Endothelial cell of umbilical vein (primary cell): ENCODE measurements at regions not wholly inside any gene's neighbourhood (a gene's known extent, or its start where the extent isn't known, plus 50 kb on each side); places are given as distances from the start of the nearest gene placed in this dataset.

Experiments
- BruUV-seq: library from RNA; stranded (reverse); fragments of 400-500 nt; replicated peaks from 2 replicates; lab custom pipeline; 2021; lab: Mats Ljungman, UMichigan
- CTCF ChIA-PET: fragments of 300-600, 350-600 bp; sonication (Branson Sonifier 250); formaldehyde crosslinking; loops from one replicate; lab custom pipeline; 2021; ENCODE audit warnings: antibody characterized with exemption, inconsistent platforms; lab: Charles Lee
- POLR2A ChIA-PET: fragments of 300-600, 350-600 bp; sonication (Branson Sonifier 250); formaldehyde crosslinking; loops from one replicate; lab custom pipeline; 2021; ENCODE audit warnings: antibody characterized with exemption, inconsistent platforms; lab: Charles Lee
- DNase-seq: peaks from one replicate; pipeline ENCODE4 v3.0.0-alpha.2; 2011; ENCODE audit warnings: low read depth, low spot score
- FAIRE-seq: peaks from 2 replicates; lab custom pipeline; 2011; peaks lifted over from hg19 to GRCh38; lab: Jason Lieb, UNC
- H2AFZ ChIP-seq: 2 replicates; pipeline ENCODE4 v1.6.0; 2012; ENCODE audit warnings: low read depth, low read length, control low read depth, inconsistent platforms
- H3K27ac ChIP-seq: 2 replicates; pipeline ENCODE4 v1.5.1; 2011; ENCODE audit warnings: low read depth, mild to moderate bottlenecking, control low read depth, low read length, moderate library complexity; ENCODE audit not compliant: insufficient read depth
- H3K27me3 ChIP-seq, 2 experiments: 2 replicates each; pipeline versions ENCODE4 v1.6.0 to v1.6.1; 2011; ENCODE audit warnings: low read length in 2 of 2, mixed read lengths in 1 of 2; ENCODE audit not compliant: control insufficient read depth in 2 of 2, insufficient read depth in 2 of 2
- H3K36me3 ChIP-seq, 2 experiments: 2 replicates in 1 of 2; 3 replicates in 1 of 2; pipeline ENCODE4 v1.5.1; 2011; ENCODE audit warnings: low read length in 2 of 2, mild to moderate bottlenecking in 1 of 2, moderate library complexity in 1 of 2; ENCODE audit not compliant: control insufficient read depth in 2 of 2, insufficient read depth in 2 of 2; ENCODE audit errors: extremely low read depth in 1 of 2
- H3K4me1 ChIP-seq: 3 replicates; pipeline ENCODE4 v1.5.1; 2011; ENCODE audit warnings: mild to moderate bottlenecking, low read length; ENCODE audit not compliant: control insufficient read depth, insufficient read depth; ENCODE audit errors: extremely low read depth
- H3K4me2 ChIP-seq: 2 replicates; pipeline ENCODE4 v1.6.1; 2011; ENCODE audit warnings: low read length, control low read depth, mixed read lengths; ENCODE audit not compliant: insufficient read depth
- H3K4me3 ChIP-seq, 3 experiments: fragments of 200-600 bp in 1 of 3; sonication (generic), shearing (Covaris generic) in 1 of 3; replicated peaks in 1 of 3; 2 replicates each; pipeline ENCODE4 v1.5.1; 2011 to 2016; ENCODE audit warnings: control low read depth in 3 of 3, low read length in 3 of 3, mild to moderate bottlenecking in 2 of 3, inconsistent platforms in 1 of 3, low read depth in 1 of 3, moderate library complexity in 1 of 3; ENCODE audit not compliant: insufficient read depth in 1 of 3
- H3K79me2 ChIP-seq: 2 replicates; pipeline ENCODE4 v1.6.0; 2012; ENCODE audit warnings: low read length, inconsistent platforms; ENCODE audit not compliant: control insufficient read depth, insufficient read depth
- H3K9ac ChIP-seq: replicated peaks from 2 replicates; pipeline ENCODE3; 2011; ENCODE audit warnings: low read length, control low read depth; ENCODE audit not compliant: insufficient read depth; ENCODE audit errors: extremely low read depth
- H3K9me1 ChIP-seq: replicated peaks from 3 replicates; pipeline ENCODE4 v1.6.0; 2011; ENCODE audit warnings: mild to moderate bottlenecking, low read length; ENCODE audit not compliant: control insufficient read depth, insufficient read depth; ENCODE audit errors: extremely low read depth
- H3K9me3 ChIP-seq: replicated peaks from 2 replicates; pipeline ENCODE4 v1.5.1; 2012; ENCODE audit warnings: low read length, inconsistent platforms; ENCODE audit not compliant: control insufficient read depth, insufficient read depth
- H4K20me1 ChIP-seq: replicated peaks from 2 replicates; pipeline ENCODE3; 2011; ENCODE audit warnings: mild to moderate bottlenecking, low read length; ENCODE audit not compliant: control insufficient read depth, insufficient read depth; ENCODE audit errors: extremely low read depth
- CTCF ChIP-seq, 2 donors: IDR thresholded peaks; 1 replicate in 1 of 2; 2 replicates in 1 of 2; pipeline ENCODE4 v1.5.1; 2011; ENCODE audit warnings: low read length in 2 of 2, mild to moderate bottlenecking in 2 of 2, moderate library complexity in 2 of 2, control low read depth in 1 of 2, inconsistent platforms in 1 of 2, low read depth in 1 of 2; ENCODE audit not compliant: insufficient read depth in 1 of 2; ENCODE audit errors: extremely low read depth in 1 of 2
- FOS ChIP-seq: IDR thresholded peaks from 2 replicates; pipeline ENCODE4 v1.6.1; 2011; ENCODE audit warnings: mild to moderate bottlenecking, low read length, moderate library complexity, borderline replicate concordance; ENCODE audit not compliant: insufficient read depth
- GATA2 ChIP-seq: IDR thresholded peaks from 2 replicates; pipeline ENCODE4 v1.7.0; 2011; ENCODE audit warnings: low read depth, mild to moderate bottlenecking, moderate library complexity, mixed read lengths, low read length; ENCODE audit not compliant: insufficient read length, insufficient read depth
- JUN ChIP-seq: IDR thresholded peaks from 2 replicates; pipeline ENCODE4 v1.6.1; 2011; ENCODE audit warnings: borderline replicate concordance, low read depth; ENCODE audit not compliant: insufficient read length, insufficient read depth
- MAX ChIP-seq: IDR thresholded peaks from 2 replicates; pipeline ENCODE4 v1.6.1; 2011; ENCODE audit not compliant: insufficient read depth, insufficient read length
- MYC ChIP-seq: IDR thresholded peaks from one replicate; pipeline ENCODE4 v1.6.1; 2011; ENCODE audit warnings: mild to moderate bottlenecking, low read depth, low read length
- POLR2AphosphoS5 ChIP-seq: IDR thresholded peaks from 2 replicates; pipeline ENCODE4 v1.6.1; 2012; ENCODE audit warnings: low read depth, mild to moderate bottlenecking, control low read depth, low read length, moderate library complexity; ENCODE audit not compliant: insufficient read depth
- dilution Hi-C: fragments of 300-500 bp; cut with MboI; formaldehyde crosslinking; loops from one replicate; pipeline ENCODE4 v1.15.0; 2019; ENCODE audit warnings: low sequenced_read_pairs; ENCODE audit not compliant: extremely low pct_ligation_motif_present
- intact Hi-C: fragments of 100-400 bp; cut with micrococcal nuclease; formaldehyde crosslinking; loops from one replicate; pipeline ENCODE4 v1.10.0; 2022

- Histone ChIP-seq H3K4me1 (no peaks in the 10 kb centered on the region), H3K4me3 (no peak overlapping the region), H3K27me3 (no peaks in the 10 kb centered on the region), H3K9me3 (no peaks in the 10 kb centered on the region), H3K36me3 (no peaks in the 10 kb centered on the region), H3K9me1 (no peaks in the 10 kb centered on the region), H2AFZ (no peak overlapping the region), H3K4me2 (no peak overlapping the region), H3K9ac (no peak overlapping the region), H4K20me1 (no peaks in the 10 kb centered on the region), H3K79me2 (no peaks in the 10 kb centered on the region), H3K27ac (no peak overlapping the region)
- intact Hi-C loops (loop anchor here (1.0 to 10.0 kb wide), 4 partner anchors 296 to 1148 kb away; no protein-coding TSS in a partner anchor), dilution Hi-C loops (no loop called here)
- FAIRE-seq (no peak), DNase-seq (peak; percentile 44)
- ChIA-PET POLR2A (no interaction called here), CTCF (interaction anchor here (1.0 to 1.4 kb wide), 2 partner anchors 12 to 1148 kb away, joined by 6 to 12 read pairs; no protein-coding TSS in a partner anchor)
- TF ChIP-seq CTCF (IDR thresholded peaks at IDR 0.05; ENCODE audit: extremely low read depth in 1 of 2, insufficient read depth in 1 of 2, low read depth in 1 of 2, low read length in 2 of 2) (peak; percentile 45 to 48), POLR2AphosphoS5 (no peak)
- BruUV-seq, result no TSS peak
Measured at GRCh38 chr7:113698556-113699220, 220.1 kb downstream of the PPP1R3A start.

GRCh38 chr7:113694149-113694548, 224.7 kb downstream of the PPP1R3A start:
- H3K36me3 ChIP-seq, result no peaks in the 10 kb centered on the region
- H3K9me1 ChIP-seq, result no peaks in the 10 kb centered on the region
- FAIRE-seq (no peak), DNase-seq (no peak)
- no TSS peak for BruUV-seq
- H3K27ac ChIP-seq, result no peak overlapping the region
- no peak overlapping the region for H3K9ac ChIP-seq
- H3K4me3 ChIP-seq, result no peak overlapping the region
- ChIA-PET POLR2A (no interaction called here), CTCF (no interaction called here)
- dilution Hi-C loops, result no loop called here
- H2AFZ ChIP-seq, result no peak overlapping the region
- no peaks in the 10 kb centered on the region for H4K20me1 ChIP-seq
- no peaks in the 10 kb centered on the region for H3K79me2 ChIP-seq
- H3K9me3 ChIP-seq, result no peaks in the 10 kb centered on the region
- intact Hi-C loops, result loop anchor here (10.0 kb wide), 1 partner anchor 539 kb away; no protein-coding TSS in a partner anchor
- no peaks in the 10 kb centered on the region for H3K27me3 ChIP-seq
- no peak overlapping the region for H3K4me2 ChIP-seq
- no peaks in the 10 kb centered on the region for H3K4me1 ChIP-seq
- TF ChIP-seq JUN, result no peak
- no peak for TF ChIP-seq MAX
- no peak for TF ChIP-seq MYC
- no peak for TF ChIP-seq GATA2
- no peak for TF ChIP-seq FOS
- no peak for TF ChIP-seq POLR2AphosphoS5
